ENCODE measurements at regions not wholly inside any gene's neighbourhood (a gene's known extent, or its start where the extent isn't known, plus 50 kb on each side); places are given as distances from the start of the nearest gene placed in this dataset.

- TF ChIP-seq CTCF (IDR thresholded peaks at IDR 0.05 in 4 of 5, conservative IDR thresholded peaks at IDR 0.05 in 1 of 5) (no peak), POLR2A (IDR thresholded peaks at IDR 0.05) (no peak)
Observed at GRCh38 chr7:152564656-152565250, 111.2 kb downstream of the XRCC2 start.
